GM19043 (cell line): ENCODE measurements at regions not wholly inside any gene's neighbourhood (a gene's known extent, or its start where the extent isn't known, plus 50 kb on each side); places are given as distances from the start of the nearest gene placed in this dataset.
"Not testable (repeated sequence)": the region's sequence is repeated elsewhere in the genome, so short reads cannot be mapped to it uniquely, and the experiment has no call there.

Experiments used
- ATAC-seq: cut with Tn5 transposase; IDR thresholded peaks from one replicate; pipeline ENCODE4 v1.9.1; 2021; ENCODE audit warnings: low read depth; ENCODE audit not compliant: unreplicated experiment

DNA sequence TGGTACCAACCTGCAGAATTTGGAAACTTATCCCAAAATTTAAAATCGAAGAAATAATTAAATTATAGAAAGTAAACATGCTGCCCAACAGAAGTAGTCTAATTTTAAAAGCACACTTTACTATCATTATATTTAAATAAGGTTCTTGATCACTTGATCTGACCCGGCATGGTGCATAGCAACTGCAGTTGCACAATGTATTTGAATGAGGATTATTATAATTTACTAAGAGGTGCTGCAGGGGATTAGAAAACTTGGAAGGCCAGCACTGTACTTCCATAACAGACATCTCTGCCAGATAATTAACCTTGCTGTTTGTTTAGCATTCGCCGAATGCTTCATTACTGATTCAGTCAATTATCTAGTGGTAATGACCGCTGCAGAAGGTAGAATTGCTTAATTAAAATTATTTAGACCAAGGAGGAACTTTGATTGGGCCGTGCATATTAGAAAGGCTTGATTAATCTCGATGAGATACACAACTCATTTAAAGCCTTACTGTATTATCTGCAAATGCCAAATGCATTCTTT, 971.6 kb downstream of the ZPLD1 start:
- no peak for ATAC-seq

DNA sequence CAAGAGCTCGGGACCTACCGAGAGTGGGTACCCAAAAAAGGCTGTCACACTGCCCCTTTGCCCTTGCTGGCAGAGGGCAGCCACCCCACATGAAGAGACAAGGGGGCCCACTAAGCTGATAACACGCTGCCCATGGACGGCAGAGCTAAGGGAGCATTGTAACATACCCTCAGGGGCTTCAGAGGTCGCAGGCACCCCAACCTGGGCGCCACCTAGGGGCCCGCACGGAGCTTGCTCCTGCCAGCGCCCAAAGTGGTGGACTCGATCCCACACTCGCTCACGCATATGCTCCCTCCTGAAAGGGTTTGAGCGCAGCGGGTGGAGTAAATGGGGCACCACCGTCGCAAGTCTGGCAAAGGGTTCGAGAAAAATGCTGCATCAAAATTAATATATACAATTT, 975.4 kb downstream of the ZPLD1 start:
- no peak for ATAC-seq

DNA sequence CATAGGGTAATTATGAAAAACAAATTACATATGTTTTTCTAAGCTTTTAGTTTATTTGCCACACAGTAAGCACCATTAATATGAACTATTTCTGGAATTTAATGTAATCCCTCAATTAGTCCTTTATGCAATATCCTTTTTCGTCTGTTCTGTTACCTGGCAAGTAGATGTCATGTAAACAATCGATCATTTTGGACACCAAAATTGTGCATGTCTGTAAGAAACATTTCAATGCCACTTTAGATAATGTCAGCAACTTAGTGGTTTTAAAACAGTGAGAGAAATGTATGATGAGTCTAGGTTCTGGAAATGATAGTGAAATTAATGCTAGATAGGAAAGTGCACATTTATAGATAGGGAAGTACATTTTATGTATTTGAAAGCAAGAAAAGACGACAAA, 986.6 kb downstream of the ZPLD1 start:
- ATAC-seq = no peak

DNA sequence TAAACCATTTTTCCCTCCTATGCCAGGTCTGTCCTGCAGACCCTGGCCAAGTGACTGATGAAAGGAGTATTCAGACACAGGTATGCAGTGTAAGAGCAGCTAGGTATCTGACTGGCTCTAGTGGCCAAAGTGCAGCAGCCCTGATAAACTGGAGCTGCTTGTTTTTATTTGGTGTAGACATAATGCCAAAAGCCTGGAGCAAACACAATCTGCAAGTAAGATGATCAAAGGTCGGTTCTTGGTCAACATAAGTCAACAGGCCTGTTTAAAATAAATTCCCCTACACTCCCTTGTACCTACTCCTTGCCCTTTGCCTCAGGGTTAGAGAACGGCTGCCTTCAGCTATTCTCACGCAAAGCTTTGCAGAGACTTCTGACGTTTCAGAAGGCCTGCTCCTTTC, 1003.1 kb downstream of the ZPLD1 start:
- no peak for ATAC-seq

DNA sequence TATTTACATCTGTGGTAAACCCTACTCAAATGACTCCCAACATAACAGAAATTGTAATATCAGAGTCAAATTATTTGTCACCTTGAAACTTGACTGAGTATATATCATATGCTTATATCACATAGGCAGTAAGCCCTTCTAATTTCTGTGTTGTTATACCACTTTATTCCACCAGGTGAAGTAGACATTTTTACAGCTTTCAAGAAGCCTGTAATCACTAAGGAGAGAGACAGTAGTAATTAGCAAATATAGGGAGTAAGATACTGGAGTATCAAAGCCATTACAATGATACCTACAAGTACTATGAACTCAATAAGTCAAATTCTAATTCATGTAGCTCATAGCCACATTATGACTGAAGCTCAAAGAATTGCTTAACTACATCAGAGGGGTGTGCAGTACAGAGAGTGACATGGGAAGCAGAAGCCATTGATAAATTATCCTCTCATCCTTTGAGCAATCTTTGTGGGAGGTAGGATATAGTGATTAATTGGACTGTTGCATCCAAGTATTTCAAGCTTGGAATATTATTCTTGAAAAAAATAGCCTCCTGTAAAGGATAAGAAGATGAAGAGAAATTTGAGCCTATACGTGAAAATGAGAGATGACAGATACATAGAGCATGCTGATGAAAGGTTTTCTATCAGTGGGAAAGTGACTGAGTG, 1005.9 kb downstream of the ZPLD1 start:
- ATAC-seq = peak; percentile 72

DNA sequence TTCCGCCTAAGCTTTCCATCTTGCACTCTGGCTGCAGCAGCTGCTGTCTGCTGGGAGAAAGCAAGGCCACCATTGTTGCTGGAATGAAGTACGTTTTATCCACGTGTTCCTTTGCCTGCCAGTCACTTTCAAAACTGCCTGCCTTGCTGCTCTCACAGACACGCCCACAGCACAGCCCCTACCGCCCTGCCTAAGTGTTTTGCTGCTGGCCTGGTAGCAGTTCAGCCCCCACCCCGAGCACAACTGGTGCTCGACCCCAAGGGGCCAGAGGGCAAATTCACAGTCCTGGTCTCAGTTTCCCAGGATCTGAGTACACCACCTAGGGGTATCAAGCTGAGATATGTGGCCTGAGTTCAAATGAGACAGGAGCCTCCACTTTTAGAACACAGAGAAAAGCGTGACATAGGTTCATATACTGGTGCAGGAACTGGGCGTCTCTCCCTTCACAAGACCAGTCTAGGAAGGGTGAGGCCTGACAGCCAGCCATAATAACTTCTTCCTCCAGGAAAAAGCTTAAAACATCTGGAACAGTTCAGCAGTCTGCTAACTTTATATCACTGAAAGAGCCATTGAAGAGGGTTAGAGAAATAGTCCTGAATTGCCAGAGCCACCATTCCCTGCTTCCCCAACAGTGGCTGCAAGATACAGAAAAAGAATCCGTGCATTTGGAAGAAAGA, 1012.3 kb downstream of the ZPLD1 start:
- no peak for ATAC-seq

DNA sequence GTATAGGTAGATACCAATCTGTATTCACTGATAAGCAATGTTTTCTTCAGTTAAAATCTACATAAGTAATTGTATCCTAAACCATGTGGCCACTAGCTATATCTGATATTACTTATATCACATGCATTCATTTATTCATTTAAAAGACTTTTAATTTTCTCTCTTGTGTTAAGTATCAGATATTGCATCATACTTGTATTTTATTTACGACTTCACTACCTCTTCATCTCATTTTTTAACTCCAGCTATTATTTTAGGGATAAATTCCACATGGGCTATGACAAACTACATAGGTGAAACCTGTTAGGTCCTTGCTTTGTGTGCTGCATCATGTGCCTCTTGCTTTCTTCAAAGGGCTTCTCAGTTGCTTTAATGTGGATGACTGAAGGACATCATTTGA, 1018.3 kb downstream of the ZPLD1 start:
- no peak for ATAC-seq

DNA sequence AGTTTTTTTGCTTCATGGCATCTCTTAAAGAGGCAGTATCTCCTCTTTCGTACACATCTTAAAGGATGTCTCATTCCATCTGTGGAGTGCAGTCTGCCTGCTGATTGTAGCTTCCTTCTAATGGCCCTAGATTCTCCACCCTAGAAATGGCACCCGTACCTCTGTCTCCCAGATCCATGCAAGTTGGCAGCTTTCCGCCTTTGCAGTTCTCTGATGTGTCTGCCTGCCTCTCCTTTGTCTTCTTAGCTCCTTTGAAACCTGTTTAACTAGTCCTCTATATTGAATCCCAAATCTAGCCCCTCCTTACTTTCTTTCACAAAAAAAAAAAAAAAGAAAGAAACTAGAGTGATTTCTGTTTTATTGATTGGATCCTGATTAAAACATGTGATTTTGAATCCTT, 1025.0 kb downstream of the ZPLD1 start:
- no peak for ATAC-seq

DNA sequence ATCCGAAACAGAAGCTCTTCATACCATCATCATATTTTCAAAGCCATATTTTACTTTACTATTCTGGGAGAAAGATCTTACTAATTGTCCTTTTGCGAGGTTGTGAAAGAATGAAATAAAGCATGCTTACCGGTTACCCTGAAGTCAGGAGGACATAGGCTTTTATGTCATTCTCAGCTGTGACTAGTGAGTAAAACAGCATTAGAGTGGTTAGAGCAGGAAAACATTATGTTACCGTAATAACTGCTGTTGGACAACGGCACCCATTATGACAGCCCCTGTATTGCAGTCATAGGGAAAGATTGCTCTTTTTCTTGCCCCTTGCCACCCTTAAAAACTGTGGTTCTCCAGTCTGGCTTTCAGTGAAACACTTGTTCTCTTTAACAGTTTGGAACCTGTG, 1035.7 kb downstream of the ZPLD1 start:
- ATAC-seq = no peak

DNA sequence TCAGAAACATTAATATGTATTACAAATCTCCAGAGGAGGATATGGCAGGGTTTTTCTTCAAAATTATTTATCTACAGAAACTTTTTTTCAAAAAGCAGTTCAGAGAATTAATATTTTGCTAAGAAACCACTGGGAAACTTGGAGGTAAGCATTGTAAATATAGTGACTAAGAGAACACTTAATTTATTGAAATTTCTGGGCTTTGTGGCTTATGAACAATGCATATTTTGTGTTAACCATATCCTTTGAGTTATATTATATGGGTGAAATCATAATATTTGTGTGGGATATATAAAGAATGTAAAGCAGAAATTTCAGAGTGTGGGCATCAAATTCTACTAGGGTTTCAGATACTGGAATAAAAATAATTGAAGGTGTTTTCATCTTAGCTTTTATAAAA, 1059.2 kb downstream of the ZPLD1 start:
- no peak for ATAC-seq

DNA sequence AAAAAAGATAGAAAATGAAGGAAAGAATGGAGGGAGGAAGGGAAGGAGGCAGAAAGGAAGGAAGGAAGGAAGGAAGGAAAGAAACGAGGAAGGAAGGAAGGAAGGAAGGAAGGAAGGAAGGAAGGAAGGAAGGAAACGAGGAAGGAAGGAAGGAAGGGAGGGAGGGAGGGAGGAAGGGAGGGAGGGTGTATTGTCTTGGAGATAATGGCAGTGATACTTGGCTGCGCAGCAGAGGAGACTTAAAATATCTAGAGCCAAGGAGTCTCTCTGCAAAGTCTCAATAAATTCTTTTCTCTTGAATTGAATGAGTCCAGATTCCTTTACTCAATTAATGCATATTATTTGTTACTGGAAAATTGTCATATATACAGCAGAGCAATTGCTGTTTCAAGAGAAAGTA, 1059.7 kb downstream of the ZPLD1 start:
- no peak for ATAC-seq

DNA sequence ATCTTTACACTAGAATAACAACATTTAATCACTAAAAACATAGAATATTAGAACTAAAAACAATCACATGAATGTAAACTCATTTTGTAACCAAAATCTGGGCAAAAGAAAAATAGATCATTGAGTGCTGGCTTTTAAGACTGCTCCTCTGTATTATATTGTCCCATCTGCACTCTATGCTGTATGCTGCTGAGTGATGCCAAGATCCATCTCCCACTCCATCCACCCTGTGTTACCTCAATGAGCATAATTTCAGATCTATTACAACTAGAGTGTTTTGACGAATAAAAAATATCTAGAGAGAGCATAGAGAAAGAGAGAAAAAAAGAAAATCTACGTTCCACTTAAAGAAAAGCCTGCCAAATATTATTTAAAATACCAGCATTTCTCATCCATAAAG, 1060.4 kb downstream of the ZPLD1 start:
- no peak for ATAC-seq

DNA sequence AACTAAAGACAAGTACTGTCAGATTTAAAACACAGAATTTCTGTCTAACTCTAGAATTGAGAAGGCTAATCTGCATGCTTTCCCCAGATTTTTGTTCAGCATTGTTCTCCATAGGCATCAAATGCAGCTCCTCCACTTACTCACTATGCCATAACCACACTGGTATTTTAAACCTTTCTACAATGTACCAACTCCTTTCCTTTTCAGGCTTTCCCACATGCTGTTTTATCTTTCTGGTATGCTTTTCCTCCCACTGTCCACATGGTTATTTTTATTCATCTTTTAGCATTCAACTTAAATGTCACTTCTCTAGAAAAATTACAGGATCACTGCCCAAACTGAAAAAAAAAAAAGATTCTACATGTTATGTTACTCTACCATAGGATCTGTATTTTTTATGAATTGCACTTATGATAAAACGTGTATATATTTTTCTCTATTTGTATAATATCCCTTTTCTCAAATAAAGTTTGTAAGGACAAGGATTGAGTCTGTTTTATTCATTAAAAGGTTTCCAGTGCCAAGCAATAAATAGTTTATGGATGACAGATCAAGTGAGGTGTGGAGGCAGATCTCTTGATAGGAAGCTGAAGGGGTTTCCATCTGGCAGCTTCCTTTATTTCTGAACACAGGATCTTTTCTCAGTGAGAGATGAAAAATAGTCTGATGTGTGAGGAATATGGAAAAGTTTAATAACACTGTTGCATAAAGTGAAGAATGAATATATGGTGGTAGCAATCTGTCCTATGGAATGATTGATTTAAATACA, 1064.5 kb downstream of the ZPLD1 start:
- no peak for ATAC-seq

DNA sequence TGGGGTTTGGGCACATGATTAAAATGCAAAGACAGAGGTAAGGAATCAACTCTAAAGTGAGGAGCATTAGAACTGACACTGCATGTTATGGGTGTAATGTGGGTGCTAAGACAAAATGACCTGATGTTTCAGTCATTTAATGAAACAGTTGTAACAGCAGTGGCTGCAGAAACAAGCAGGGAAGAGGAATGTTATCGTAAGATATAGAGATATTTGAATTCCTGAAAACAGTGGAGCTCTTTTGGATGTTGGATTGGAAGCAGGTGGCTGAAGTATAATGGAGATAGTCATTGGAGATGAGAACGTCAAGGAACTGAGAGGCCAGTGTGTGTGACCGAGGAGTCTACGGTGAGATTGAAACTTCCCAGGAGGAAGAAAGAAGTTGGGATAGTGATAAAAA, 1065.2 kb downstream of the ZPLD1 start:
- ATAC-seq = no peak

DNA sequence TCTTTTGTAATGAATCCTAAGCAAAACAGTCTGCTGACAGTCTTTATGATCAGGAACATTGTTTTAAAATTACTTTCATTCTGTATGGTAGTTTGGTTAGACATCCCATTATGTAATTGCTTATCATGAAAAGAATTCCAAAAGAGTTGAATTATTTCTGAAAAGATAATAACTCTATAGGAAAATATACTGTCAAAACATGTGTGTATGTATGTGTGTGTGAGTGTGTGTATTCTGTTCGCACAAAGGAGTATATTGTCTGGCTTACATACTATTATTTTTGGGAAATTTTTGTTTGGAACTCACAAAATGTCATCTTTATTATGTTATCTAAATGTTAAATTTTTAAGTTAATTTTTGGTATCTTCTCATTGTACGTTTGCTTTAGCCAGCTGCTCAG, 1075.9 kb downstream of the ZPLD1 start:
- no peak for ATAC-seq

DNA sequence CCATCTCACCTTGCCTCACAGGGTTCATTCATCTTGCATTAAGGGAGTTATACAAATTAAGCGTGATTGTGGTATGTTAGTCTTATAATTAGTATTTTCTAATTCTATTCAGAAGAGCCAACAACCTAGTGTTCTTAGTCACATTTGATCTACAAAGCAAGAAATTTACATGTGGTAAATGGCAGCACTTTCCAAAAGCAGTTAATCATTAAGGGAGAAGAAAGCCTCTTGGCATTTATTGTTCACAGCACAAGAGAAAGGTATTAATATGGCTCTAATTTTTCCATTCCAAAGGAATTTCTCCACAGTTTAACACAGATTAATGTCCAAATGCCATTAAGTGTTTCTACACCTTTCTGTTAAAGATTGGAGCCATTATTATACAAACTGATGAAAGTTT, 1077.1 kb downstream of the ZPLD1 start:
- peak; percentile 48 for ATAC-seq

DNA sequence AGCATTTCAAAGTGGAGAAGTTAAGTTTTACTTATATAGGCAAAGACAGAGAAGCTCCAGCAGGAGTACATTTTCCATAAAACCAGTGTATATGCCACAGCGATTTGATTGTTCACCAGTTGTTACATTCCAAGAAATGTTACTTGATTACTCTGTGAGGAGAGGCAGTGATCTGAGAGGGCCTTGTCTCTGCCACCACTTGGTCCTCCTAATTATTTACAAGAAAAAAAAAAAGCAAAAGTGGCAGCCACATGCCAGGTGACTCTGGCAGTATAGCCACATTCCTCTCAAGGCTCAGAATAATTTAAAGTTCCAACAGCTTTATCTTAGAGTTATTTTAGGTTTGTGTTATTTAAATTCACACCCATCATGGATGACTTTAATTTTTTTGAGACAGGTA, 1077.8 kb downstream of the ZPLD1 start:
- no peak for ATAC-seq

DNA sequence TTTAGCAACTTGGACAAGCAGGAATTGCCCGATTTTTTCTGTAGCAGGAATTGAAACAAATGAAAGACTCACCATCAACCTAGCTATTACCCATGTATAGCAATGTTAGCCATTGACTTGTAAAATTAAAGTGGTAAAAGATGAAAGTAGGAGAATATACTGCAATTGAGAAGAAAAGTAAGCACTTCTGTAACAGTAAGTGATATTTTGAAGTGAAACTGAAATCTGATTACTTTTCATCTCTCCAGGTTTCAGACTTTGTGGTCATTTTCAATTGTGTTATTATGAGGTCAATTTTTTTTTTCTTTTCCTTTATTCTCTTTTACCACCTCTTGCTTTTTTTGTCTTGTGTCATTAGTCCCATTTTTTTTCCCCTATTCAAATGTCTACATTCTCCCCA, 1078.2 kb downstream of the ZPLD1 start:
- no peak for ATAC-seq

DNA sequence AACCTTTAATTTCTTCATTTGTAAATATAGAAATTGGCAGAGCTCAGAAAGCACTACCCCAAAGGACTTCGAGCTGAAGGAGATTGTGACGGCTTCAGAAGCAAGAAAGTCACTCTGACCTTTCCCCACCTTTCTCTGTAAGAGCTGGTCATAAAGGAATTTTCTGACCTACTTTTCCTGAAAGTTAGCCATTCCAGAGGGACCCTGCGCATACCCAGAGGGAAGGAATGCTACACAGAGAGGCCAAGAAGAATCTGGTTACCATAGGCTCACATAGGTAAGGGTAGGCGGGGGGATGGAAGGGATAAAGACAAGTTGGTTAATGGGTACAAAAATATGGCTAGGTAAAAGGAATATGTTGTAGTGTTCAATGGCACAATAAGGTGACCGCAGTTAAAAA, 1080.3 kb downstream of the ZPLD1 start:
- ATAC-seq = no peak

DNA sequence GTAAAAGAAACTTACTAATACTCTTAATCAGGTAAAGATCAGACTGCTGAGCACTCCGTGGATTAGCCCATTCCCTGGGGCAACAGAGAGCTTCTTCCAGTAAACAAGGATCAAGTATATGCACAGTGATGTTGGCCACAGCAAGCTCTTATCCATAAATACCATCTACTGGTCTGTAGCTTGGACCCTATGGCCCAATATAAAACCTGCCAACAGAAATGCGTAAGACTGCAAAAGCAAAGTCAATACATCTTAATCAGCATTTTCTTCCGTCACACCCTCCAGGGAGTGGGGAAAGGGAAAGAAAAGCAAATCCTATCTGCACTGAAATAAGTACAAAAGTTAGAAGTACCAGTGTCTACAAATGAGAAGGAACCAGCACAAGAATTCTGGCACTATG, 1082.1 kb downstream of the ZPLD1 start:
- no peak for ATAC-seq

DNA sequence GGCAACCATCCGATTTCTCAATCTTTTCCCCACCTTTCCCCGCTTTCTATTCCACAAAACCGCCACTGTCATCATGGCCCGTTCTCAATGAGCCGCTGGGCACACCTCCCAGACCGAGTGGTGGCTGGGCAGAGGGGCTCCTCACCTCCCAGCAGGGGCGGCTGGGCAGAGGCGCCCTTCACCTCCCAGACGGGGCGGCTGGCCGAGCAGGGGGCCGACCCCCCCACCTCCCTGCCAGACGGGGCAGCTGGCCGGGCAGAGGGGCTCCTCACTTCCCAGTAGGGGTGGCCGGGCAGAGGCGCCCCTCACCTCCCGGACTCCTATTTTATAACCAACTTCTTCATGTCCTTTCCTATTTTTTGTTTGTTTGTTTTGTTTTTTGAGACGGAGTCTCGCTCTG, 1096.5 kb downstream of the ZPLD1 start:
- not testable (repeated sequence) for ATAC-seq

DNA sequence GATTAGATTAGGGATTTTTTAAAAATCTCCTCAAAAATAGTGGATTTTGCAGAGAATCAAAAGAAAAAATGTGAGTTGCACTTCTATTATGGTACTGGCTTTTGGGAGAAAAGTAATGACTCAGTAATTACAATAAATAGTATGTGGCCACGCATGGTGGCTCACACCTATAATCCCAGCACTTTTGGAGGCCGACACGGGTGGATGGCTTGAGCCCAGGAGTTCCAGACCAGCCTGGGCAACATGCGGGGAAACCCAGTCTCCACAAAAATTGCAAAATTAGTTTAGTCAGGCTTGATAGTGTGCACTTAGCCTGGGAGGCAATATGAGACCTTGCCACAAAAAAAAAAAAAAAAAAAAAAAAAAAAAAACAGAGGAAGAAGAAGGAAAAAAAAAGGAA, 1098.2 kb downstream of the ZPLD1 start:
- ATAC-seq = no peak
